ENCODE measurements at regions not wholly inside any gene's neighbourhood (a gene's known extent, or its start where the extent isn't known, plus 50 kb on each side); places are given as distances from the start of the nearest gene placed in this dataset.

DNA sequence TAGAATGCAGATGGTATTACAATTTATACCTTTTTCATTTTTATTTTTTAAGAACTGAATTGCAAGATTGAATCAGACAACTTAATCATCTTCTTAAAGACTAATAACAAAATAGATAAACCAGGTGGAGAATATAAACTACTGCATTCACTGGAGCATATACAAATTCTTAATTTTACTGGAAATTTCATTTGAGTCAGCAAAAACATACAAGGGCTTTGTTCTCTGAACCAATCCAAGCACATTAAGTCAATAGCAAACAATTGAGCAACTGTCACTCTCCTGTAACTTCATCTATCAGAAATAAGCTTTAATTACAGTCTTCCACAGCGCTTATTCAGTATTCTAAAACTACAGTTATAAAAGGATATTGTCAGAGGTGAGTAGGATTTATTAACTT is 167.4 kb upstream of the OBI1 start:
- intact Hi-C loops (cut with DNase I), result no loop called here
- DNase-seq (no peak), ATAC-seq (no peak)
- H3K27ac ChIP-seq, result no peak overlapping the region
- H3K4me3 ChIP-seq, result no peak overlapping the region
- TF ChIP-seq, protein P1, sequence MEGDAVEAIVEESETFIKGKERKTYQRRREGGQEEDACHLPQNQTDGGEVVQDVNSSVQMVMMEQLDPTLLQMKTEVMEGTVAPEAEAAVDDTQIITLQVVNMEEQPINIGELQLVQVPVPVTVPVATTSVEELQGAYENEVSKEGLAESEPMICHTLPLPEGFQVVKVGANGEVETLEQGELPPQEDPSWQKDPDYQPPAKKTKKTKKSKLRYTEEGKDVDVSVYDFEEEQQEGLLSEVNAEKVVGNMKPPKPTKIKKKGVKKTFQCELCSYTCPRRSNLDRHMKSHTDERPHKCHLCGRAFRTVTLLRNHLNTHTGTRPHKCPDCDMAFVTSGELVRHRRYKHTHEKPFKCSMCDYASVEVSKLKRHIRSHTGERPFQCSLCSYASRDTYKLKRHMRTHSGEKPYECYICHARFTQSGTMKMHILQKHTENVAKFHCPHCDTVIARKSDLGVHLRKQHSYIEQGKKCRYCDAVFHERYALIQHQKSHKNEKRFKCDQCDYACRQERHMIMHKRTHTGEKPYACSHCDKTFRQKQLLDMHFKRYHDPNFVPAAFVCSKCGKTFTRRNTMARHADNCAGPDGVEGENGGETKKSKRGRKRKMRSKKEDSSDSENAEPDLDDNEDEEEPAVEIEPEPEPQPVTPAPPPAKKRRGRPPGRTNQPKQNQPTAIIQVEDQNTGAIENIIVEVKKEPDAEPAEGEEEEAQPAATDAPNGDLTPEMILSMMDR (IDR thresholded peaks at IDR 0.05), result no peak
- WGBS, 2 donors, result 80 to 89% methylated on average over 1 of the region's 1 CpG
- no peaks in the 10 kb centered on the region for H3K36me3 ChIP-seq
- peaks cover 0 to 9% (median 0%) of the 10 kb centered on the region in 7 donors for H3K27me3 ChIP-seq
- H3K4me1 ChIP-seq, result no peaks in the 10 kb centered on the region
- no peaks in the 10 kb centered on the region for H3K9me3 ChIP-seq

DNA sequence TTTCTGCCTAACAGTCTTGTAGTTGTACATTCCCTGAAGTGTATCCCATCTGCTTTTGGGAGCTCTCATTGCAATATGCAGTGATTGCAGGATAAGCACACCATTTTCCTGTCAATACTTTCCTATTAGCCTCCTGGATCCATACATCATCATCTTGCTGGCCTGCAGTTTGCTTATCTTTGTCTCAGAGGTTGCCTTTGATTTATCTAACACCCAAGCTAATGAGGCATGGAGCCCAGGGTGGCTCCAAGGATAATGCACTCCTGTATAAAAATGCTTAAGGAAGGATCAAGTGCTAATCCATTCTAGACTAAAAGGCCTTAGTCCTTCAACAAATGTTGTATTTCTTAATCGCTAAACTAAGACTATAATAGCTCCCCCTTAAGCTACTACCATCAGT is 161.6 kb upstream of the OBI1 start:
- DNase-seq (no peak), ATAC-seq (no peak)
- no peaks in the 10 kb centered on the region for H3K9me3 ChIP-seq
- WGBS, 2 donors, result 80 to 86% methylated on average over 1 of the region's 1 CpG
- H3K27me3 ChIP-seq, result peaks cover 0 to 9% (median 6%) of the 10 kb centered on the region in 7 donors
- H3K4me3 ChIP-seq, result no peak overlapping the region
- no peaks in the 10 kb centered on the region for H3K4me1 ChIP-seq
- H3K27ac ChIP-seq, result no peak overlapping the region
- no peaks in the 10 kb centered on the region for H3K36me3 ChIP-seq
- TF ChIP-seq, protein P1 (IDR thresholded peaks at IDR 0.05), result no peak
- intact Hi-C loops (cut with DNase I), result no loop called here

DNA sequence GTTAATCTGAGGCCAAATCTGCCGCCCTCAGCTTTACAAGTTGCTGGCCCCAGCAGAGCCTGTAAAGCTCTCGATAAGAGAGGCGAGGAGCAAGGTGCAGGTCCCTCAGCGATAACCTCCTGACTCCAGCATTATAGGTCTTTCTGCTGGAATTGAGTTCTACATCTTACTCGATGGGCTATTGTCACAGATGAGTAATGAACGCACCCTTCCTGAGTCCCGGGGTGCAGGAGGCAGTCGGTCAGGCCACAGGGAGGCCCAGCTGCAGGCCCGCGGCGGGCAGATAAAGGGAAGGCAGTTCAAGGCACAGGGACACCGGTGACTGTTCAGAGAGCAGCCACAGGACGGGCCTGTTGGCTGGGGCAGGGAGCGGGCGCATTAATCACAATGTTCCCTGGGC is 157.6 kb upstream of the OBI1 start:
- H3K9me3 ChIP-seq, result no peaks in the 10 kb centered on the region
- H3K36me3 ChIP-seq, result no peaks in the 10 kb centered on the region
- intact Hi-C loops (cut with DNase I), result no loop called here
- no peak overlapping the region for H3K4me3 ChIP-seq
- TF ChIP-seq, protein P1 (IDR thresholded peaks at IDR 0.05), result no peak
- no peak overlapping the region for H3K27ac ChIP-seq
- DNase-seq (no peak), ATAC-seq (no peak)
- H3K27me3 ChIP-seq, result peaks cover 0 to 14% (median 6%) of the 10 kb centered on the region in 7 donors
- no peaks in the 10 kb centered on the region for H3K4me1 ChIP-seq
- WGBS, 2 donors, result 52 to 54% methylated on average over 15 of the region's 15 CpGs

DNA sequence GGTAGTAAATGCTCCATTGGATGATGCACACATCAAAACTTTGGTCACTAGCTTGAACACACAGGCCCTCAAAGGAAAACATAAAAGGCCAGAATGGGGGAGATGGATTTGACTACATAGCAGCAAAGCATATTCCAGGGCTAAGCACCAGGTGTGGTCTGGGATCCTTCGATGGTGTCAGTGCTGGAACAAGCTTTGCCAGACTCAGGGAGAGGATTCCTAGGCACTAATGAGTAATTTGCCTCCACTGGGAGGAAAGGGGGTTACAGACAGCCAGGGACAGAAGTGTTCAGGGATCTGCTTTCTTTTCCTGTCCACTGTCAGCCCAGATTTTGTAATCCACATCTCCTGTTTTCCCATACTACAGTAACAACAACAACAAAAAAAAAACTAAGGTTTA is 157.2 kb upstream of the OBI1 start:
- ATAC-seq, result no peak
- Histone ChIP-seq H3K27me3 (peaks cover 0 to 16% (median 6%) of the 10 kb centered on the region in 7 donors), H3K36me3 (no peaks in the 10 kb centered on the region), H3K9me3 (no peaks in the 10 kb centered on the region), H3K4me1 (no peaks in the 10 kb centered on the region), H3K27ac (no peak overlapping the region), H3K4me3 (no peak overlapping the region)
- 22 to 25% methylated on average over 1 of the region's 1 CpG for WGBS, 2 donors
- TF ChIP-seq, protein P1 (IDR thresholded peaks at IDR 0.05), result no peak
- intact Hi-C loops (cut with DNase I), result no loop called here
- DNase-seq, result no peak
